GM12865 (cell line): ENCODE measurements at regions not wholly inside any gene's neighbourhood (a gene's known extent, or its start where the extent isn't known, plus 50 kb on each side); places are given as distances from the start of the nearest gene placed in this dataset.
"Not testable (repeated sequence)": the region's sequence is repeated elsewhere in the genome, so short reads cannot be mapped to it uniquely, and the experiment has no call there.

Experiments
- DNase-seq: peaks from one replicate; pipeline ENCODE4 v3.0.0; 2010; ENCODE audit warnings: low read depth
- H3K4me3 ChIP-seq: 2 replicates; pipeline ENCODE4 v1.5.1; 2011; ENCODE audit warnings: mild to moderate bottlenecking, low read depth, low read length, control low read depth
- CTCF ChIP-seq: IDR thresholded peaks from 2 replicates; pipeline ENCODE4 v1.5.1; 2011; ENCODE audit warnings: low read length, control low read depth, low read depth, inconsistent platforms; ENCODE audit not compliant: insufficient read depth; ENCODE audit errors: missing control alignments

GRCh38 chr11:64428693-64429092 lies 69.7 kb downstream of the RPS6KA4 start:
- no peak overlapping the region for H3K4me3 ChIP-seq
- no peak for TF ChIP-seq CTCF
- no peak for DNase-seq

GRCh38 chr11:64429970-64430369 lies 71.0 kb downstream of the RPS6KA4 start:
- no peak overlapping the region for H3K4me3 ChIP-seq
- no peak for DNase-seq
- no peak for TF ChIP-seq CTCF

GRCh38 chr11:64430645-64431044 lies 71.7 kb downstream of the RPS6KA4 start:
- no peak overlapping the region for H3K4me3 ChIP-seq
- DNase-seq, result no peak
- TF ChIP-seq CTCF, result no peak

- no peak for TF ChIP-seq CTCF
- H3K4me3 ChIP-seq, result no peak overlapping the region
- DNase-seq, result no peak
Measured at GRCh38 chr11:64436000-64436399, 77.0 kb downstream of the RPS6KA4 start.

GRCh38 chr11:64437426-64437825 lies 78.5 kb downstream of the RPS6KA4 start:
- no peak for DNase-seq

GRCh38 chr11:64438986-64439771 lies 80.2 kb downstream of the RPS6KA4 start:
- H3K4me3 ChIP-seq, result no peak overlapping the region
- no peak for DNase-seq
- TF ChIP-seq CTCF, result no peak

More at GRCh38 chr11:64437426-64437825, 78.5 kb downstream of the RPS6KA4 start:
- TF ChIP-seq CTCF, result no peak
- H3K4me3 ChIP-seq, result no peak overlapping the region

GRCh38 chr11:64439772-64440491 lies 81.0 kb downstream of the RPS6KA4 start:
- not testable (repeated sequence) for DNase-seq

More at GRCh38 chr11:64439772-64440491, 81.0 kb downstream of the RPS6KA4 start:
- not testable (repeated sequence) for H3K4me3 ChIP-seq
